ENCODE measurements at regions not wholly inside any gene's neighbourhood (a gene's known extent, or its start where the extent isn't known, plus 50 kb on each side); places are given as distances from the start of the nearest gene placed in this dataset.

DNA sequence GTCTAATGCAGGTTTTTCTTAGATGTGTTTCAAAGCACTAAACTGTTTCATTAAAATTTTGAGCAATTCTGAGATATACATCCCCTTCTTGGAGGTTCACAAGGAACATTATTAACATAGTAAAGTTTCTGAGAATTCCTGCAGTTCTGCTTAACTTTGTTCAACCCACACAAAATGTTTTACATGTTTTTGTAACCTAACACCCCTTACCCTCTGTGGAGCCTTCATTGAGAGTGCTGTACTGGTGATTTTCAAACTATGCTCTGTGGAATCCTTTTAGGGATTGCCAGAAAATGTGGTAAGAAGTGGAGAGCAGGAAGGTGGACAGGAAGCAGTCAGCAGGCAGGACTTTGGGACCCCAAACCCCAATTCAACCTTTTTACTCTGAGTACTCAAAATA is 53.6 kb upstream of the ABCB5 start:
- TF ChIP-seq POLR2AphosphoS5 (IDR thresholded peaks at IDR 0.05; ENCODE audit: low read depth, low read length) (no peak), POLR2A (IDR thresholded peaks at IDR 0.05; ENCODE audit: low read depth, low read length) (no peak), TAF1 (IDR thresholded peaks at IDR 0.05; ENCODE audit: low read depth, low read length) (no peak), SPI1 (IDR thresholded peaks at IDR 0.05; ENCODE audit: low read depth, low read length) (no peak), POU2F2 (IDR thresholded peaks at IDR 0.05; ENCODE audit: low read depth, low read length) (no peak)
